Smooth muscle cell of the brain vasculature (primary cell): ENCODE measurements at regions not wholly inside any gene's neighbourhood (a gene's known extent, or its start where the extent isn't known, plus 50 kb on each side); places are given as distances from the start of the nearest gene placed in this dataset.

Source experiments
- DNase-seq: peaks from one replicate; pipeline ENCODE4 v3.0.0-alpha.2; 2012; ENCODE audit warnings: low read depth, low spot score

- DNase-seq = no peak
Observed at GRCh38 chr7:131737746-131738465, 181.5 kb upstream of the PODXL start.

DNA sequence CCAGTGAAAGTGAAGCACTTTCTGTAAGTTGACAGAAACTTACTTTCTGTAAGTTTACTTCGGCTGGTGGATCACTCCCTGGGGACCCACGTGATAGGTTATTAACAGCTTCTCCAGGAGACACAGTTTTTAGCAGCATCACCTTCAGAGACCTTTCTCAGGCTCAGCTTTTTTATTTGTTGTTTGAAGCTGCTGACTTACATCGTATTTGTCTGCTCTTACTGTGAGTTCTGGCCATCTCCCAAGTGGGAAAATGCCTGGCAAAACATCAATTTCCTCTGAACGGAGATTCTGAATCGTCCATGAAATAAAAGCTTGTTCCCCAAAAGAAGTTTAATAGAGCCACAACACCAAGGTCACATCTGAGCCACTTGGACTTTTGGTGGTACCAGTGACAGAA is 178.7 kb upstream of the PODXL start:
- DNase-seq = no peak

GRCh38 chr7:131733604-131734003 is 177.2 kb upstream of the PODXL start:
- DNase-seq = no peak

- DNase-seq = no peak
Observed at GRCh38 chr7:131727189-131727588, 170.8 kb upstream of the PODXL start.

DNA sequence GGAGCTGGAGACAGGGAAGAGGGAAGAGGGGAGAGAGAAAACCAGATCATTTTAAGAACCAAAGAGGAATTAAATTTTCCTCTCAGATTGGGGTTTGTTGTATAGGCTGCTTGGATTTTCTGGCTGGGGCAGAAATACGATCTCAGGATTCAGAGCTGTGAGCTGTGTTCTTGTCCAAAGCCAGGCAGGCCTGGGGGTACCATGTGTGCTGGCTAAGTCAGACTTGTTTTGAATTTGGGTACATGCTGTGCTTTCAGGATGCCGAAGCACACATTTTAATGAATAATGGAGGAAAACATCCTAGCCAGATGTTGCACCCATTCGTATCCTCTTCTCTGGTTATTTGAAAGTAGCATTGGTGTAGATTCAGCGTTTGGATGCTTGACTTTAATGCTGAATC is 170.3 kb upstream of the PODXL start:
- DNase-seq = no peak

- no peak for DNase-seq
Observed at GRCh38 chr7:131726031-131726430, 169.6 kb upstream of the PODXL start.

GRCh38 chr7:131724776-131725345 is 168.4 kb upstream of the PODXL start:
- no peak for DNase-seq

DNA sequence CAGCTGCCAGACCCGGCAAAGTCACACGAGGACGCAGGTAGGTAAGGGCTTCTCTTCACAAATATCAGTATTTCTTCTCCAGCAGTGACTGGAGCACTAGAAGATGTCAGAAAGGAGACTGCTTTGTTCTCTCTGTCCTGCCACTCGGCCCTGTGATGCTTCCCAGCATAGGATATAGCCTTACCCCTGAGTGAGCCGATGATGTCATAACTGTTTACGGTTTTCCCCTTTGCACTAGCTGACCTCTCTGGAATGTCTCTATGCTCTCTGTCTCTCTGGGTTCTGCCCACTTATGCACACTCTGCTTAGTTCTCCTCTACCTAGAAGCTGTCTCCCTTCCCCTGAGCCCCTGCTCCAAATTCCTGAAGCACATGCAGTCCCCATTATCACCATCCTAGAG is 167.5 kb upstream of the PODXL start:
- DNase-seq = no peak

GRCh38 chr7:131722371-131722770 is 165.9 kb upstream of the PODXL start:
- no peak for DNase-seq

DNA sequence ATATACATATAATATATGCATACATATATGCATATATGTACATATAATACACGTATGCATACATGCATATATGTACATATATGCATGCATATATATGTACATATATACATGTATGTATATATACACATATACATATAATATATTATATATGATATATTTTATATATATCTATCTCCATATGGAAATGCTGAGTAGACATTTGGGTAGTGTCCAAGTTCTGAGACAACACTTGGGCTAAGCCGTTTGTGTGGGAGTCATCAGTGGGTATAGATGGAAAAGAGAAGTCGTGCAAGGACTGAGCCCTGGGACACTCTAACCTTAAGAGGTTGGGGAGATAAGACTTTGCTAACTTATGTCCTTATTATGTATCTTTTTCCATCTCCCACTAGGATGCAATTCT is 165.2 kb upstream of the PODXL start:
- DNase-seq = no peak

- no peak for DNase-seq
Observed at GRCh38 chr7:131720703-131721102, 164.3 kb upstream of the PODXL start.

GRCh38 chr7:131717181-131717580 is 160.8 kb upstream of the PODXL start:
- no peak for DNase-seq

GRCh38 chr7:131699323-131699722 is 142.9 kb upstream of the PODXL start:
- DNase-seq = no peak

DNA sequence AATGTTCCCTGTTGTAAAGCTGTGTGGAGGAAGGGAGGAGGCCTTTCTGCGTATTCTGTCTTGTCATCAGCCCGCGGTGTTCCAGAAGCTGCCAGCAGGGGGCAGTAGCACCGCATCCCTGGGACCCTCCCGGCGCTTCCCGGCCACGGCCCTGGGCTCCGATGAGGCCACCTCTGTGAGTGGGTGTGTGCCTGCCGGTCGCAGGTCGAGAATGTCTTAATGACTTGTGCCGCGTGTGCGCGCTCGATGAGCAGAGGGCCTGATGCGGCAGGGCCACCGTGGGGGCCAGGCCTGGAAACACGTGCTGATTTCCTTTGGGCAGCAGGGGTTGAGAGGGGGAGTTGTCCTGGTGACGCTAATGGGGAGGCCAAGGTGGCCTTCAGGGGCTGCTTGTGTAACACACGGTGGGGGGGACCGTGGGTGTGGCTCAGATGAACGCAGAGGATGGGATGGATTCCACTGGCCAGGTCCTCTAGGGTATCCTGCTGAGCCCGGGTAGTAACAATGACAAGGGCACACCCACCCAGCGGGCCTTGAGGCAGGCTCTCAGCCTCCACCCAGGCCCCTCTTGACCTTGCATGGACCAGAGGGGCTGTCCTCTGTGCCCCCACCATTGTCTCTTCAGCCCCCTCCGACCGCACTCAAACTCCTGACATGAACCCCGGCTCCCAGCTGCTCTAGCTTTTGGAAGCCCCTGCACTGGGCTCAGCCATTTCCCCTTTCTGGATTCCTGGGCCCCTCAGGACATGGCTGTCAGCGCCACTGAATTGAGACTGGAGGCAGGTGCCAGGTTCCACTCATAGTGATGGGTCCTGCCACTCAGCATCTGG is 135.9 kb upstream of the PODXL start:
- DNase-seq = peak; percentile 7

GRCh38 chr7:131691454-131692130 is 135.2 kb upstream of the PODXL start:
- no peak for DNase-seq

DNA sequence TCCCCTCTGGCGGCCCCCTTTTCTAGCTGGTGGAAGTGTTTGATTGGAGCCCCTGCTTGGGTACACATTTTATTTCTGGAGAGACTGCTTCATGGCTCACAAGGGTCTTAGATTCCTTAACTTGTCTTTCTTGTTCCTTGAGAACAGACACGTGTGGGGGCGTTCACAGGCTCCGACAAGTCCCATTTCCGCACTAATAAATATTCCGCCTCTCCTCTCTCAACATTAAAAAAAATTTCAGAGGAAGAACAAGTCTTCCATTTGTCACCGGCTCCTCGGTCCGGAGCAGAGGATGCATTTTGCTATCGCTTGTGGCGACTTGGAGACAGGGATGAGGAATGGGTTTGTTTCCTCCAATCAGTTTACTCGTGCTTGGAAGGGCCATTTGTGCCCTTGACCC is 134.0 kb upstream of the PODXL start:
- DNase-seq = no peak

- no peak for DNase-seq
Observed at GRCh38 chr7:131689662-131690234, 133.3 kb upstream of the PODXL start.

DNA sequence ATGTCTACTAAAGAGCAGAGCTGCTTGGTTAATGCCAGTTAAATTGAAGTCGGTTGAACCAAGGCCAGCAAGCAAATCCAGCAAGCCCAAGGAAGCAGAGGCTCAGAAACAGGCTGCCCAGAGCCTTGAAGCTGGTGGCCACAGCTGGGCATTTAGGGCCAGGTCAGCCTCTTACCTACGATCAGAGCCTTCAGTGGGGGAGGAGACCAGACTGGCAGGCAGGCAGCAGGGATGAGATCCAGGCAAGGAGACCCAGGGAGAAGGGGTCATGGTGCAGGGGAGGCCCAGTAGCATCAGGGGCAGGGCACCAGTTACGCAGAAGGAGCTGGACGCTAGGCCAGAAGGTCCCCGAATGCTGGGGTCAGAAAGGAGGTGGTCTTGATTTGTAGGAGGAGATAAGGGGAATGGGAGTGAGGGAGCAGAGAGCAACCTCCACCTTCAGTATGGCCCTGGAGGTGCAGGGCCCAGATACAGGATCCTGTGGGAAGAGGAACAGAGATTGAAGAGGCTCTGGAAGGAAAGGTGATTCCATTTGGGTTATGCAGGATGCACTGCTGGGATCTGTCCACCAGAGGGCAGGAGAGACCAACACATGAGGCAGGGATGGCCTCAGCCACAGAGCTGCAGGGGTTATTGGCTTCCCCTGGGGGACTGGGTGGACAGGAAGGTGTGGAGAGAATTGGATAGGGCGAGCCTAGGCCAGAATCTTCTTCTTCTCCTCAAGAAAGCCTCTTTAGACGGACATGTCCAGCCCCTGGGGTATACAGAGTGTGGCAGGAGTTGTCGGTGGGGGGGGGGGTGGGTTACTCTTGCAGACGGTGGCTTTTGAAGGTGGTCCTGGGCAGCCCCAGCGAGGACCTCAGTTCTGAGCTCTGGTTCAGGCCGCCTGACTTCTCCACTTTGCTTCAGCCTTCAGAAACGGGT is 132.6 kb upstream of the PODXL start:
- DNase-seq = peak; percentile 28

- DNase-seq = no peak
Observed at GRCh38 chr7:131687296-131687695, 130.9 kb upstream of the PODXL start.

DNA sequence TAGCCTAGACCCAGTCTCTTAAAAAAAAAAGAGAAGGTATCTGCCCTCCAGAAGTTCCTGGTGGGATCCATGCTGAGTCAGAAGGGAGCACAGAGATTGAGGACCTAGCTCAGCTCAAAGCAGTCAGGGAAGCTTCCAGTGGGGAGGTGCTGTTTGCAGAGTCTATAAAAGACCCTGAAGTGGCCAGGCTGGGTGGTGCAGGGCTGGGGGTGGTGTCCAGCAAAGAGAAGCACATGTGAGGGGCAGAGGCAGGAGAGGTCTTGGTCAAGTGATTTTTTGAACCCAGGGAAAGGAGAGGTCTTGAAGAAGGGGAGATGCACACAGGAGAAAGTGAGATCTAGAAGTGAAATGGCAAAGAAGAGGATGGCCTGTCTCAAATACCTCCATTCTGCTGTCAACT is 130.4 kb upstream of the PODXL start:
- DNase-seq = no peak
